GM12878 (cell line): ENCODE measurements at regions not wholly inside any gene's neighbourhood (a gene's known extent, or its start where the extent isn't known, plus 50 kb on each side); places are given as distances from the start of the nearest gene placed in this dataset.

Experiments
- ATAC-seq: fragments of 200-7000 bp; cut with Tn5 transposase; 3 replicates; pipeline ENCODE4 v1.9.1; 2020; ENCODE audit warnings: mild to moderate bottlenecking, moderate library complexity
- BruUV-seq: library from RNA; stranded (reverse); fragments of 400-500 nt; replicated peaks from 2 replicates; lab custom pipeline; 2021; lab: Mats Ljungman, UMichigan
- CTCF ChIA-PET: fragments of 300-600 bp; sonication (Branson Sonifier 250); formaldehyde crosslinking; extraction: SDS; loops from one replicate; lab custom pipeline; 2021; ENCODE audit warnings: inconsistent platforms; lab: Yijun Ruan, JAX
- POLR2A ChIA-PET: fragments of 350-600 bp; formaldehyde crosslinking; extraction: SDS; loops from one replicate; lab custom pipeline; 2021; ENCODE audit warnings: inconsistent platforms; lab: Charles Lee
- RAD21 ChIA-PET: fragments of 300-600 bp; sonication (Branson Sonifier 250); formaldehyde crosslinking; loops from one replicate; lab custom pipeline; 2023; ENCODE audit warnings: antibody characterized with exemption; ENCODE audit not compliant: unreplicated experiment; lab: Charles Lee
- SMC1A ChIA-PET: fragments of 300-600 bp; sonication (Branson Sonifier 250); formaldehyde crosslinking; loops from one replicate; lab custom pipeline; 2023; ENCODE audit not compliant: unreplicated experiment, uncharacterized antibody; lab: Charles Lee
- DNase-seq: peaks from one replicate; pipeline ENCODE4 v3.0.0-alpha.2; 2011; ENCODE audit warnings: low read depth, low spot score
- FAIRE-seq: peaks from 3 replicates; lab custom pipeline; 2011; peaks lifted over from hg19 to GRCh38; lab: Jason Lieb, UNC
- H2AFZ ChIP-seq: 2 replicates; pipeline ENCODE4 v1.6.0; 2011; ENCODE audit warnings: low read depth, low read length, control low read depth; ENCODE audit not compliant: control insufficient read depth
- H3K27ac ChIP-seq: 2 replicates; pipeline ENCODE4 v1.5.1; 2011; ENCODE audit warnings: control low read depth; ENCODE audit not compliant: control insufficient read depth, insufficient read depth
- H3K27me3 ChIP-seq, 2 experiments: replicated peaks in 1 of 2; 2 replicates each; pipeline versions ENCODE4 v1.6.0 to v1.6.1; 2011; ENCODE audit warnings: low read length in 1 of 2; ENCODE audit not compliant: control insufficient read depth in 2 of 2, insufficient read depth in 2 of 2
- H3K36me3 ChIP-seq, 2 experiments: 2 replicates each; pipeline ENCODE4 v1.5.1; 2011; ENCODE audit warnings: low read length in 1 of 2; ENCODE audit not compliant: control insufficient read depth in 2 of 2, insufficient read depth in 2 of 2
- H3K4me1 ChIP-seq: 2 replicates; pipeline ENCODE4 v1.6.1; 2011; ENCODE audit warnings: mild to moderate bottlenecking, low read length, moderate library complexity, mixed read lengths; ENCODE audit not compliant: control insufficient read depth, insufficient read depth
- H3K4me2 ChIP-seq: 2 replicates; pipeline ENCODE4 v1.6.0; 2011; ENCODE audit warnings: control low read depth; ENCODE audit not compliant: control insufficient read depth, insufficient read depth
- H3K4me3 ChIP-seq: fragments of 200-600 bp; sonication (generic); 2 replicates; pipeline ENCODE4 v1.5.1; 2016
- H3K79me2 ChIP-seq: 2 replicates; pipeline ENCODE4 v1.6.0; 2011; ENCODE audit warnings: low read length; ENCODE audit not compliant: control insufficient read depth, insufficient read depth
- H3K9ac ChIP-seq: 2 replicates; pipeline ENCODE4 v1.8.0; 2011; ENCODE audit warnings: low read length, control low read depth, mixed read lengths; ENCODE audit not compliant: control insufficient read depth, insufficient read depth
- H3K9me3 ChIP-seq: replicated peaks from 3 replicates; pipeline ENCODE4 v1.5.1; 2011; ENCODE audit warnings: mild to moderate bottlenecking, low read length; ENCODE audit not compliant: control insufficient read depth, insufficient read depth
- H4K20me1 ChIP-seq: 2 replicates; pipeline ENCODE4 v1.6.0; 2011; ENCODE audit not compliant: control insufficient read depth, insufficient read depth
- HCFC1 ChIP-seq: fragments of 150-350 bp; IDR thresholded peaks from 2 replicates; pipeline ENCODE4 v1.6.1; 2014; ENCODE audit warnings: low read length
- IKZF1 ChIP-seq: fragments of 450-650 bp; conservative IDR thresholded peaks from 2 replicates; pipeline ENCODE4 v1.6.1; 2017; ENCODE audit warnings: antibody characterized with exemption, mild to moderate bottlenecking
- NR2C1 ChIP-seq: fragments of 450-650 bp; IDR thresholded peaks from 2 replicates; pipeline ENCODE4 v1.6.1; 2017; ENCODE audit warnings: antibody characterized with exemption, mild to moderate bottlenecking, moderate library complexity
- NR2C2 ChIP-seq: IDR thresholded peaks from 2 replicates; pipeline ENCODE4 v1.6.1; 2011; ENCODE audit warnings: borderline replicate concordance, low read depth; ENCODE audit not compliant: control insufficient read depth, insufficient read length
- RFX5 ChIP-seq: IDR thresholded peaks from 2 replicates; pipeline ENCODE4 v1.6.1; 2011; ENCODE audit warnings: low read depth, low read length, improper control_type of control experiment
- YBX1 ChIP-seq: fragments of 450-650 bp; IDR thresholded peaks from 2 replicates; pipeline ENCODE4 v1.6.1; 2016; ENCODE audit warnings: antibody characterized with exemption
- WGBS: methylation state at CpG from one replicate; pipeline ENCODE4 v1.1.6; 2016; ENCODE audit warnings: low lambda C conversion rate; ENCODE audit not compliant: insufficient replicate concordance, insufficient coverage; ENCODE audit errors: missing lambda C conversion rate; 5-methylcytosine and 5-hydroxymethylcytosine counted together
- in situ Hi-C: fragments of 300-500 bp; cut with MboI; formaldehyde crosslinking; loops from 9 replicates; pipeline ENCODE4 v1.14.3; 2018; ENCODE audit warnings: mixed read lengths
- intact Hi-C: fragments of 100-400 bp; cut with micrococcal nuclease; formaldehyde crosslinking; loops from one replicate; pipeline ENCODE4 v1.14.2; 2022; ENCODE audit not compliant: unreplicated experiment
- TF ChIP-seq, protein P1 (sequence below): IDR thresholded peaks from 2 replicates; pipeline ENCODE4 v1.6.1; 2011; ENCODE audit warnings: low read depth, low read length, improper control_type of control experiment, borderline replicate concordance

DNA sequence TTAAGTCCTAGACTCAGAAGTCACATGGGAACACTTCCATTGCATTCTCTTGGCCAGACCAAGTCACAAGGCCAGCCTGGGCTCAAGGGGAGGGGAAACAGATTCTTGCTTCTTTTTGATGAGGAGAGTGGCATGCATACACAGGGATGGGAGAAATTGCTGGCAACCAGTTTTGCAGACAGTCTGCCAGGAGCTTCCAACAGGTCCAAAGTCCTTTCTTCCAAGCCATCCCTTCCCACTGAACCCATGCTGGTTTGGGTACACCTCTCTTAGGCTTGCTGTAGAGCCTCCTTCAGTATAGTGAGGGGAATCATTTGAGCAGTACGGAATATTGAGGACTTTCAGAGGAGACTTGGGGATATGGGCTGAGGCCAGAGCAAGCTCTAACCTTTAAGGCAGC lies 267.8 kb downstream of the BCOR start:
- ChIA-PET SMC1A (interaction anchor here (0.9 to 5.6 kb wide), 2 partner anchors 23 to 167 kb away, joined by 3 to 51 read pairs; no protein-coding TSS in a partner anchor), CTCF (interaction anchor here (0.7 to 3.0 kb wide), 3 partner anchors 16 to 44 kb away, joined by 3 to 21 read pairs (median 3); no protein-coding TSS in a partner anchor), POLR2A (no interaction called here), RAD21 (interaction anchor here (0.6 to 1.3 kb wide), 2 partner anchors 8 to 25 kb away, joined by 3 to 4 read pairs; no protein-coding TSS in a partner anchor)
- in situ Hi-C loops (no loop called here), intact Hi-C loops (no loop called here)
- no peaks in the 10 kb centered on the region for H3K36me3 ChIP-seq
- H3K27ac ChIP-seq, result no peak overlapping the region
- 58% methylated on average over 1 of the region's 1 CpG for WGBS
- BruUV-seq, result no TSS peak
- H3K79me2 ChIP-seq, result no peaks in the 10 kb centered on the region
- ATAC-seq, result no peak
- H3K9me3 ChIP-seq, result no peaks in the 10 kb centered on the region; the same call in 2 of the 3 replicates
- TF ChIP-seq IKZF1 (no peak), NR2C1 (no peak), HCFC1 (no peak), NR2C2 (no peak), RFX5 (no peak), YBX1 (no peak)
- TF ChIP-seq, protein P1, sequence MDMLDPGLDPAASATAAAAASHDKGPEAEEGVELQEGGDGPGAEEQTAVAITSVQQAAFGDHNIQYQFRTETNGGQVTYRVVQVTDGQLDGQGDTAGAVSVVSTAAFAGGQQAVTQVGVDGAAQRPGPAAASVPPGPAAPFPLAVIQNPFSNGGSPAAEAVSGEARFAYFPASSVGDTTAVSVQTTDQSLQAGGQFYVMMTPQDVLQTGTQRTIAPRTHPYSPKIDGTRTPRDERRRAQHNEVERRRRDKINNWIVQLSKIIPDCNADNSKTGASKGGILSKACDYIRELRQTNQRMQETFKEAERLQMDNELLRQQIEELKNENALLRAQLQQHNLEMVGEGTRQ, result no peak
- H3K4me2 ChIP-seq, result no peak overlapping the region
- no peak overlapping the region for H3K9ac ChIP-seq
- DNase-seq, result no peak
- no peak overlapping the region for H3K4me3 ChIP-seq
- H3K4me1 ChIP-seq, result no peaks in the 10 kb centered on the region; the same call in 1 of the 2 replicates
- no peak overlapping the region for H2AFZ ChIP-seq
- FAIRE-seq, result no peak
- H4K20me1 ChIP-seq, result no peaks in the 10 kb centered on the region
- H3K27me3 ChIP-seq, result no peaks in the 10 kb centered on the region
